ENCODE measurements at regions not wholly inside any gene's neighbourhood (a gene's known extent, or its start where the extent isn't known, plus 50 kb on each side); places are given as distances from the start of the nearest gene placed in this dataset.
"Not testable (repeated sequence)": the region's sequence is repeated elsewhere in the genome, so short reads cannot be mapped to it uniquely, and the experiment has no call there.

- DNase-seq, result no peak
Measured at GRCh38 chr12:127133675-127134335, 1133.2 kb upstream of the TMEM132C start.

- DNase-seq, result not testable (repeated sequence)
Measured at GRCh38 chr12:127140864-127141484, 1126.0 kb upstream of the TMEM132C start.

GRCh38 chr12:127143020-127143419 is 1124.0 kb upstream of the TMEM132C start:
- DNase-seq, result no peak

GRCh38 chr12:127144770-127145169 is 1122.2 kb upstream of the TMEM132C start:
- no peak for DNase-seq

GRCh38 chr12:127145241-127145928 is 1121.6 kb upstream of the TMEM132C start:
- DNase-seq, result no peak

- DNase-seq, result peak; percentile 71
Measured at GRCh38 chr12:127145929-127146789, 1120.8 kb upstream of the TMEM132C start.

- DNase-seq, result no peak
Measured at GRCh38 chr12:127146991-127147718, 1119.8 kb upstream of the TMEM132C start.

- no peak for DNase-seq
Measured at GRCh38 chr12:127147724-127148123, 1119.2 kb upstream of the TMEM132C start.

GRCh38 chr12:127148318-127148717 is 1118.7 kb upstream of the TMEM132C start:
- DNase-seq, result no peak

- DNase-seq, result no peak
Measured at GRCh38 chr12:127149226-127149964, 1117.6 kb upstream of the TMEM132C start.

- no peak for DNase-seq
Measured at GRCh38 chr12:127150028-127150427, 1116.9 kb upstream of the TMEM132C start.

GRCh38 chr12:127150479-127150878 is 1116.5 kb upstream of the TMEM132C start:
- no peak for DNase-seq

- no peak for DNase-seq
Measured at GRCh38 chr12:127150956-127151355, 1116.0 kb upstream of the TMEM132C start.

- no peak for DNase-seq
Measured at GRCh38 chr12:127153996-127154395, 1113.0 kb upstream of the TMEM132C start.

- not testable (repeated sequence) for DNase-seq
Measured at GRCh38 chr12:127154830-127155229, 1112.1 kb upstream of the TMEM132C start.

GRCh38 chr12:127155935-127156619 is 1110.9 kb upstream of the TMEM132C start:
- DNase-seq, result not testable (repeated sequence)

GRCh38 chr12:127157501-127158366 is 1109.2 kb upstream of the TMEM132C start:
- not testable (repeated sequence) for DNase-seq

- no peak for DNase-seq
Measured at GRCh38 chr12:127158385-127159061, 1108.4 kb upstream of the TMEM132C start.

- DNase-seq, result no peak
Measured at GRCh38 chr12:127161466-127161865, 1105.5 kb upstream of the TMEM132C start.

All from activated naive CD4-positive, alpha-beta T cell treated with Interleukin-2 at 50 U/mL for 16 hours (primary cell).